Stimulated activated CD8-positive, alpha-beta memory T cell treated with anti-CD3 and anti-CD28 coated beads, Interleukin-12 subunit alpha, Interleukin-12 subunit beta, amount 100 ng/mL, for 24 hours (primary cell): ENCODE measurements at regions not wholly inside any gene's neighbourhood (a gene's known extent, or its start where the extent isn't known, plus 50 kb on each side); places are given as distances from the start of the nearest gene placed in this dataset.

ENCODE experiments used
- DNase-seq: peaks from one replicate; pipeline ENCODE4 v3.0.0-alpha.2; 2020; ENCODE audit errors: extremely low read depth

DNA sequence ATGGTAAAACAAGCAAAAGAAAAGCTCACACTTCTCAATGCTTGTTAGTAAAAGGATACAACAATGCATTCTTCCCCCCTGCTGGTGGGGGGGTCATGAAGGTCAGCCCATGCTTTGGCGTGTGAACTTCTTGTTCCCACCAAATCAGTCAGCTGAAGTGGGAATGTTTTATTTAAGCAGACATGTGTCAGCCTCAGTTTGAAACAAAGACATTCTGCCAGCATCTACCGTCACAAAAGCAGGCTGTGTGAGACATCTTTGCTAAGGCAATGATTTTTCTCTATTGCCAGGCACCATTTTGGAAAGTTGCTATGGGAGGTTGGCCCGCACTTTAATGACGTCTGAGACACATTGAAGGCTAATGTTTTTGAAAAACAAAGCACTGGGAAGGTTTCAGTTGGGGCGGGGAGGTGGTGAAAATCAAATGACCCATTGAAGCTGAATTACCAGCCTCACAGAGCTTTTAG lies 206.6 kb downstream of the TLE3 start:
- no peak for DNase-seq

DNA sequence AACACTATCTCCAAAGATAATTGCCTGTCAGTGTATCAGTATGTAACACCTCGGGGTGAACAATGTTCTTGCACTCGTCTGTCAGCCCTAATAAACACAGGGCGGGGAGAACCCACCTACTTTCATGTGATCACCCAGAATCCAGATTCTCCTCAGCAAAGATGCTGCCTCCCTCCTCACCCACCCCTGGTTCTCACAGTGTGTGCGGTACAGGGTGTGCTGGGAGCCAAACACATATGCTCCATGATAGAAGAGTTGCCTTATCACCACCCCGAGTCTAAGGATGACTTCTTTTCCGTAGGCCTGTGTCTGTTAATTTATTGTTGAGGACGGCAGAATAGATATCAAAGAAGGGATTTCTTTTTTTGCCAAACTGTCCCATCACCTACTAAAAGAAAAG lies 206.1 kb downstream of the TLE3 start:
- DNase-seq = no peak

DNA sequence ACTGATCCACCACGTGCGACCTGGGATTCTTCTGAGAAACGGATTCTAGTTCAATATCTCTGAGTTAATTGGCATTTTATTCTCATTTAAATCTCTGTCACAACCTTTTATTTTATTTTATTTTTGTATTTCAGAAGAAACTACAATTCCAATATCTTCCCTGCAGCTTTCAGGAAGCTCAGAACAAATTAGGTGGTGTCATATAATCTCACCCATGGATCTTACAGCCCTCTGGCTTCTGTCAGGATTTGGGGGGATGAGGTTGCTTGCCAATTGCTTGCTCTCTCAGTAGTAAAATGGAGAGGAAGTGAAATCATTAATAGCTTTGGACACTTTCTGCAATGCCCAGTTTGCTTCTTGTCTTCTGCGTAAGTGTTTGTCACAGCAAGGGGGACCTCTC lies 205.4 kb downstream of the TLE3 start:
- DNase-seq = no peak

DNA sequence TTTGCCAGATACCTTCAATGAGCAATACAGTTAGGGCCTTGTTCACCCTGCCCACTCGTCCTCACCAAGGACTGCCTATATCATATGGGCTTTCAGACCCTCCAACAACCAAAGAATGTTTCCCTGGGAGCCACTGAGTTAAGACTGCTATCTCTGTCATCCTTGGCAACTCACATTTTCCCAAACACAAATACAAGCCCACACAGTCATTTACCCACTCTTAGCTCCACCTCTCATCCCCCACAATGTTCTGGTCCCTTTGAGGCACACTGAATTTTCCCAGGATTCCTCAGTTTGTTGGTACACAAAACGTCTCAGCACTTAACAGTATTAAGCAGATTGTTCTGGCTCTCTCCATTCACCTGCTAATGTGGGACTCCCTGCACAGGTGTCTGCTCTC lies 204.6 kb downstream of the TLE3 start:
- DNase-seq = no peak

GRCh38 chr15:69893863-69894262 lies 203.9 kb downstream of the TLE3 start:
- no peak for DNase-seq

- DNase-seq = no peak
Observed at GRCh38 chr15:69895202-69895601, 202.5 kb downstream of the TLE3 start.

- no peak for DNase-seq
Observed at GRCh38 chr15:69896606-69897005, 201.1 kb downstream of the TLE3 start.

DNA sequence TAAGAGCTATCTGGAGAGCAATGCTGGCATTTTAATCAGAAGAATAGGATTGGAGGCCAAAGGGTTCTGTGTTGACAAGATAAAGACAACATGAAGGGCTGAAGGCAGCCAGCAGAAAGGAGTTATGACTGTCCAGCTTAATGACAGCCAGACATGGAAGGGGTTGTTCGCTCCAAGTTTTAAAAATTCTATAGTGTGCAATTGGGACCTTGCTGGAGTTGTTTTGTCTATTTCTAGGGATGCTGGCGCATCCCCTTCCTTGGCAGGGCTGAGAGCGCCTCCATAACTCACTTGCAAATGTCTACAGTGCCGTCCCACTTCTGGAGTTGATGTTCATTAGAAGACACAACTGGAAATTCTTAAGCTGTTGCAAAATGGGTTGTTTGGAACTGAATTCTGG lies 200.7 kb downstream of the TLE3 start:
- DNase-seq = no peak

GRCh38 chr15:69897471-69898237 lies 200.1 kb downstream of the TLE3 start:
- no peak for DNase-seq

DNA sequence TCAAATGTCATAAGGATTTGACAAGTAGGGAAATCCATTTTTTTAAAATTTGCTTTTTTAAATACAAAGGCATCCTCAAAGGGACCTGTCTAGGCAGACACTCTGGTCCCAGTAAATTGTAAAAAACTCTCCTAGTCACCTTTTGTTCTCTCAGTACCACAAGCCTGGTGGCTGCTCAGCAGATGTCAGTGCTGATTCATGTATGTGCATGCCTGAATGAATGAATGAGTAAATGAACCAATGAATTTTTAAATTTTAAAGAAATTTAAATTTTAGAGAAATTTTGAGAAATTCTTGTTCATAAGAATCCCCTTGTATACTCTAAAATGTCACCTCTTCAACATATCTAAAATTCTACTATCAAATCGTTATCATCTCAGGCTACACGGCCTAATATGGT lies 199.5 kb downstream of the TLE3 start:
- no peak for DNase-seq

DNA sequence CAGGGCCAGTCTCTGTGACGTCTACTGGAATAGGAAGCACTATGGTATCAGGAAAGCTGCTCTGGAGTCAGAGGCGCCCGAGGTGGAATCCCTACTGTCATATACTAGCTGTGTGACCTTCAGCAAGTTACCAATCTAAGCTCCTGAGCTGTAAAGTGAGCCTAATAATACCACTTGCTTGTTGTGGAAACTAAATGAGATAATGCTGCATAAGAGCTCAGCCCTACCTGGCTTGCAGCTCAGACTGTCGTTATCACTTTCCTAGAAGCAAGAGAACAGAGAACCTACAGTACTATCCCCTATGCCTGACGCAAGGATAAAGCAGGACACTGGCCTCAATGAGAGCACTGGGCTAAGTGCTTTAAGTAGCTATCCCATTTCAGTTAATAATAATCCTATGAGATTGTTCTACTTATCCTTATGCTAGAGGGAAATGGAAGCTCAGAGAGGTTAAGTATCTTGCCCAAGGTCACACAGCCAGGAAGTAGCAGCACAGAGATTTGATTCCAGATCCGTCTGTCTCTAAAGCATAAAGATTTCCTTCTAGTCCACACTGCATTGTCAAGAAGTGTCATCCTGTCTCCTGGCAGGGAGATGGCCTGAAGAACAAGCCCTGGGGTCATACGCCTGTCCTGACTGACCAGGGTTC lies 195.2 kb downstream of the TLE3 start:
- no peak for DNase-seq

GRCh38 chr15:69903470-69904469 lies 193.9 kb downstream of the TLE3 start:
- no peak for DNase-seq

DNA sequence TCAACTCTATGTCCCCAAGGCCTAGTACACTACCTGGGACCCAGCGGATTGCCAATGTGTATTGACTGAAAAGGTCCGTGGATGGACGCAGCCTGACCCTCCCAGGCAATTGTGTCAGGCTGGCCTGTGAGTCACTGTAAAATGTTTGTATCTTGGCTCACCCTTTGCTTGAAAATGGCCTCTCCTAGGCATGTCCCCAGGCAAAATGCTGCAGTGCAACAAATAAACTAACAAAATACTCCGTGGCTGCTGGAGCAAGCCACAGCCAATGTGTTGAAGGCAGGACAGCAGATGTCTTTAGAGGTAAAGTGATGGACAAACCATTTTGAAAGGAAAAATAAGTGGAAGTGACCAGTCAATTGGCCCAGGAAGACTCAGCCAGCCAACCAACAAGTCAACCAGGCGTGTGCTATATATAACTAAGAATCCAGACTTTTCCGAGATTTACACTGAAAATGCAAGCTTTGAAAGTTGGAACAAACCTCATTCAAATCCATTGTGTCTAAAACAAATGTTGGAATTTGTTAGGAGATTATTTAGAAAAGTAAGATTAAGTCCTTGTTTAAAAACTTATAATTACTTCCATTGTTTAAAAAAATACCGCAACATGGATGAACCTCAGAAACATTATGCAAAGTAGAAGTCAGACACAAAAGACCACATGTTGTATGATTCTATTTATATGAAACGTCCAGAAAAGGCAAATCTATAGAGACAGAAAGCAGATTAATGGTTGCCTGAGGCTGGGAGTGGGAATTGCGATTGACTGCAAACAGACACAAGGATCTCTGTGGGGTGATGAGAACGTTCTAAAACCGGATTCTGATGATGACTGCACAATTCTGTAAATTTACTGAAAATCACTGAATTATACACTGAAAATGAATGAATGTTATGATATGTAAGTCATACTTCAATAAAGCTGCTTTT lies 191.2 kb downstream of the TLE3 start:
- DNase-seq = no peak

DNA sequence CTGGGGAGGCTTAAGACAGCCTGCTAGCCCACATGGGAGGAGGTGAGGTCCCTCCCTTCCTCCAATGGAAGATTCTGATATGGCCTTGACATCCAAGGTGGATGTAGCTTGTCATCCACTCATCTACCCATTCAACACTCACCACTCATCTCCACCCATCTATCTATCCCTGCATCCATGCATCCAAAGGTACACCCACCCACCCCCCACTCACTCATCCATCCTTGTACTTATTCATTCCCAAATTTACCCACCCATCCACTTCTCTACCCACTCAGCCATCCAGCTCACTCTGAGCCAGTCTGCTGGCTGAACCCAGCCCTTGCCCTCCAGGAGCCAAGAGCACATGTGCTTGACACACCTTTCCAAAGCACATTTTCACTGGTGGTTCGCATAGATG lies 189.7 kb downstream of the TLE3 start:
- DNase-seq = no peak

DNA sequence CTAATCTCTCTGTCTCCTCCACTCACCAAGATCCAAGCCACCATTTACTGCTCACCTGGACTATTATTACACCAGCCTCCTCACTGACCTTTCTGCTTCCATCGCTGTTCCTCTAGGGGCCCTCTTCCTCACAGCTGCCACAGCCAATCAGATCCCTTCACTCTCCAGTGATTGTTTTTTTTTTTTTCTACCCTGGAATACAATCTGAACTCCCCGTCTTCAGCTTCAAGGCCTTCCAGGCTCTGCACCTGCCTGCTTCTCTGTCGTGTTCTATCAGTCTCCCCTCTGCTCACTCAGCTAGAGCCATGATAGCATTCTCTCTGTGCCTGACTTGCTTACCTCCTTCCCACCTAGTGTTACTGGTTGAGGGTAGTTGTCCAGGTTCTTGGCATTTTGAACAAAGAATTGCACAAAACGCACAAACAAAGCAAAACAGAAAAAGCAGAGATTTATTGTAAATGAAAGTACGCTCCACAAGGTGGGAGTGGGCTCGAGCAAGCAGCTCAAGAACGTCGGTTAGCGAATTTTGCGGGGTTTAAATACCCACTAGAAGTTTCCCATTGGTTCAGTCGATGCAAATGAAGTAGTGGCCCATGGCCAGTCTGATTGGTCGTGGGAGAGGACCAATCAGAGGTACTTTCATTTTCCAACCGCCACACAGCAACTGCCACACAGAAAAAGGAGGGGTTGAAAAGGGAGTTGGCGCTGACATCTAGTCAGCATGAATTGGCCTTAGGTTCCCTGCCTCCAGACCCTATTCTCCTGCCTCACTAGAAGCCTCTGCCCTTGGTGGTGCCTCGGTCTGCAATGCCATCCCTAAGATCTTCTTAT lies 188.9 kb downstream of the TLE3 start:
- DNase-seq = no peak

DNA sequence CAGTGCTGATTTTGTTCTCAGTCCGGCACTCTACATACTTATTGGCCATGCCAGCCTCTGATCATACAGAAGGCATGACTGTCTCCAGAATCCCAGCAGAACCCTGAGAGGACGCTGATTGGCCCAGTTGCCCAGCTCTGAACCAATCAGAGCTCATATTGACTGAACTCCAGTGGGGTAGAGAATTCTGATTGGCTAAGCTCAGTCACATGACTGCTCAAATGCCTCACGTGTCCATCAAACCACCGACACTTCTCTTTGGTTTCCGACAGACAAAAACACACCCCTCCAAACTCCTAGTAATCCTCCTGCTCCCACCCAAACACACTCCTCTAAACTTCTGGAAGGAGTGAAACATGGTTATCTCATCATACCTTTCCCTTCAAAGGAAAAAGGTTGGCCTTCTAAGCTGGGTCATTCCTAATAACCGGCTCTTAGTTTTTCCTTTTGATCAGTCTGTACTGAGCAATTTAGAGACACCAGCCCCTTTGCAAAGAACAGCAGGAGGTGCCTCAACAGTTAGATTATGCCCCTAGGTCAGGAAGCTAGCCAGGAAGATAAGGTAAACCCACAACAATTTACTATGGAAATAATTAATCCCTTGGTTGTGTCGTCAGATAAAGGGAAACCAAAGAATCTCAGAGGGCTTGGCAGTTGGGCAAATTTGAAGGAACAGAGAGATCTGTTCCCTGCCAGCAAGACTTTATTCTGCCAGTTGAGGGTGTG lies 187.8 kb downstream of the TLE3 start:
- no peak for DNase-seq

GRCh38 chr15:69910514-69910913 lies 187.2 kb downstream of the TLE3 start:
- DNase-seq = no peak

GRCh38 chr15:69912116-69912515 lies 185.6 kb downstream of the TLE3 start:
- DNase-seq = no peak

GRCh38 chr15:69914040-69914439 lies 183.7 kb downstream of the TLE3 start:
- DNase-seq = no peak

- DNase-seq = no peak
Observed at GRCh38 chr15:69914960-69915359, 182.8 kb downstream of the TLE3 start.
